HG02852 (cell line): ENCODE measurements at regions not wholly inside any gene's neighbourhood (a gene's known extent, or its start where the extent isn't known, plus 50 kb on each side); places are given as distances from the start of the nearest gene placed in this dataset.
"Not testable (repeated sequence)": the region's sequence is repeated elsewhere in the genome, so short reads cannot be mapped to it uniquely, and the experiment has no call there.

ENCODE experiments used
- ATAC-seq: cut with Tn5 transposase; IDR thresholded peaks from one replicate; pipeline ENCODE4 v1.9.1; 2021; ENCODE audit warnings: mild to moderate bottlenecking, moderate library complexity; ENCODE audit not compliant: unreplicated experiment

DNA sequence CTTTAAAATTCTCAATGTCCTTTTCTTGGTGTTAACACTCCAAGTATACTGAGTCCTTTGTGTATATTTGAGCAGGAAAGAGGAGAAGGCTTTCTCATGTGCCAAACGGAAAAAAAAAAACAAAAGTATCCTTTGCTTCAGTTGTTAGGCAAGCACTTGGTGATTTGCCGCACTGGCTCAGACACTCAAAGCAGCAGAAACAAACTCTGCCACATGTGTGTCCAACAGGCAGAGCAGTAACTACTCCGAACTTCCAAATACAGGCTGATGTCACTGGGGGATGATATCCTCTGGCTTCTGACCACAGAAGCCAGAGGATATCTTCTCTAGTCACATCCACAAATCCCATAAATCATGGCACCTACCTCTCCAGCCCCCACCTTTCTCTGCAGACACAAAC, 108.0 kb upstream of the SALL3 start:
- ATAC-seq = no peak

DNA sequence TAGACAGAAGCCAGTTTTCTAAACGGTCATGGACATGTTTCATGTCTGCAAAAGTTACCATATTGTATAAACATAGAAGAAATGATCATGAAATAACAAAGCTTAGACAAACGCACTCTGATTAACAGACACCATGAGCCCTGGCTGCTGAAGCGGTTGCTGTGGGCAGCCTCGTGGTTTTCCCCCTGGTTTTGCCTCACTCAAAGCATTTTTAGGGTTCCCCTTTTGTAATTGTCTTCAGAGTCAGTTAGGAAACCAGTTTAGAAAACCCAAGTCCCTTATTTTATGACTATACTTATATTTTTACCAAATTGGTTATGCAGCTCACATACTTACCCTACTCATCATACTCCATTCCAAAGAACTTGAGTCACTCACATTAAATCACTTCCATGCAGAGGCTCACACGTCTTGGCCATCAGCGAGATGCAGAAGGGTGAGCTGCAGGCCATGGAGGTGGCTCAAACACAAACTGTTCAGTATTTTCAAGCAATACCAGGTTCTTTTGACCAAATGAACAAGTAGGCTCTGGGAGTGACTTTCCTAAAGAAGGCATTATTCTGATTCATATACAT, 105.6 kb upstream of the SALL3 start:
- ATAC-seq = no peak

DNA sequence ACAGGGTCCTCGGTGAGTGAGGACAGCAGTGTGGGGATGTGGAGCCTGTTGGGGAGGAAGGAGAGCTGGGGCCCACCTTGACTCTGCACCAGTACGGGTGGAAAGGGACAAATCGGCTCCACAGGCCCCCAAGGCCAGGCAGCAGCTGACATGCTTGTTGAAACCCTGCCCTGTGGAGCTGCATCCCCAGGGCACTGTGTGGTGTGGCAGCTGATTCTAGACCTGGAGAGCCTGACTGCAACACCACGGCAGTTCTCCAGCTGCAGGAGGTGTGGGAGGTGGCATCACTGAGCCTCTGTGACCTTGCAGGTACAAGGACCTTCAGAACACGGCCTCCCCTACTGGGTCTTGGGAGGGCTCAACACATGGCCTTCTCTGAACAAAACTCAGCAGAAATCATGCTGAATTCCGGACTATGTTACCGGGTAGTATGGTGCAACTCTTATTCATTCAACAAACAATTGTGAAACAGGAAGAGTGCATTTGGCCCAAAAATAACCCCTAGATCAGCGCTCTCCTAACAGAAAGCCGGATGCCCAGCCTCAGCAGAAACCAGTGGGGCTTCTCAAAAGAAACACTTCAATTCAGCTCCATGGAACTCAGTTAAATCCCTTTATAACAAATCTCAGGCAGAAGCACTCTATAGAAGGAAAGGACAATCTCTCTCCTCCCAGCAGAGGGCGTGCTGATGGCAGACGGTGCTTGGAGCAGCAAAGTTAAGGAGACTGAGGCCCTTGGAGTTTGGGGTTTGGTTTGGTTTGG, 104.4 kb upstream of the SALL3 start:
- no peak for ATAC-seq

DNA sequence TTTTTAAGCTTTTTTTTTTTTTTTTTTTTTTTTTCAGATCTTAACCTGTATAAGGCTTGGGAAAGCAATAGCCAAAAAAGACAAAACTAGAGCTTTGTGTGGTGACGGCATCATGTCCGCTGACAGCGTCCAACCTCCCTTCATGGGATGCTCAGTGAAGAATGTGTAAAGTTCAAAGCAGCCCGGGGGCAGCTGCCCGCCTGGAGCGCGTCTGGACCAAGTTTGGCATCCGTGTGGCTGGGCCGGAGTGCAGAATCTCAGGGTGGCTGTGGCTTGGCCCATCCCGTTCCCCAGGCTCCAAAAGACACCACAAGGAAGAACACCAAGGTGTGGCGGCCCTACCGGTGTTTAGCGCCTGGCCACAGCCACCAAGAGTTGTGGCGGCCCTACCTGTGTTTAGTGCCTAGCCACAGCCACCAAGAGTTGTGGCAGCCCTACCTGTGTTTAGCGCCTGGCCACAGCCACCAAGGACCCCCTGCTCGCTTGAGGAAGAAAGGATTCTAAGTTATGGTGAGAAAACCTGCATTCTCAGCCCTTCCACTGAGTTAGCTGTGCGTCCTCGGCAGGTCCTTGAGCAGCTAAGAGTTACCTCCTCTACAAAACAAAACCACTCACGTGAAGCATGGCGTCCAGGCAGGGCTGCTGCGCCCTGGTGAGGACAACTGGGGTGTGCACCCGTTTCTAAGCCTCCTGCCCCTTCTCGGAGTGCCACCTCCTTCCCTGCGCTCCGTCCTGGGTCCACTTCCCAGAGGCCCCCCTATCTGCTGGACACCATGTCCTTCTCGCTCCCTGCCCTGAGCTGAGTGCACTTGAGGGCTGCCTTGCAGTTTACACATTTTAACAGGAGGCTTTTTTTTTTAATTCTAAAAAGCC, 103.6 kb upstream of the SALL3 start:
- no peak for ATAC-seq

DNA sequence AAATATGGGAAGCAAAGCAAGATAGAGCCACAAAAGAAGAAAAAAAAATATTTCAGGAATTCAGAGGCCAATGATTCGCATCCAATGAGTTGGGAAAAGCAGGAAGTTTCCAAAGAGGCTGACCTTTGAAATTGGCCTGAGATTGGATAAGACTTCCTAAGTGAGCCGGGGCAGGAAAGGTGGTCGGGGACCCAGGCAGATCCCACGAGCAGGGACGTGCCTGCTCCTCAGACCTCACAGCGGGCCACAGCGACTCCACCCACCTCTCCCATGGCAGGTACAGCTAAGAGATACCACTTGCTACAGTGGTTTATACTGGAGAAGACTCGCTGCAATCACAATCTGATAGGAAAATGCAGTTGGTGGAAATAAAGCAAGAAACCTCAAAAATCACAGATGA, 102.8 kb upstream of the SALL3 start:
- no peak for ATAC-seq

DNA sequence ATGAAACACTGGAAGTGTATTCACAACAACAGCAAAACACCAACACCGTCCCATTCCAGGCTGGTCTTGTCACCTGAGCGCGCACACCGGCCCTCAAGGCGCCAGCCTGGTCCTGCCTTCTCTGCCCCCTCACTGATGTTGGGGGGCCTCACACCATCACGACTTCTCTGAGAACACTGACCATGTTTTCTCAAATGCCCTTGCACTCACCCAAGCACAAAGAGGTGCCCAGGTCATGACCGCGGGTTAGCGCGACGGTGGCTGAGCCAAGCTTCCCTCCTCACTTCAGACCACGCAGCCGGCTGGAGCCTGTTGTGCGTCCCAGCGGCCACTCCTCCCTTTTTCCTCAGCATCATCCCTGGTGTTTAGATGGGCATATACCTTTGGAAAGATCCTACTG, 101.3 kb upstream of the SALL3 start:
- ATAC-seq = no peak

DNA sequence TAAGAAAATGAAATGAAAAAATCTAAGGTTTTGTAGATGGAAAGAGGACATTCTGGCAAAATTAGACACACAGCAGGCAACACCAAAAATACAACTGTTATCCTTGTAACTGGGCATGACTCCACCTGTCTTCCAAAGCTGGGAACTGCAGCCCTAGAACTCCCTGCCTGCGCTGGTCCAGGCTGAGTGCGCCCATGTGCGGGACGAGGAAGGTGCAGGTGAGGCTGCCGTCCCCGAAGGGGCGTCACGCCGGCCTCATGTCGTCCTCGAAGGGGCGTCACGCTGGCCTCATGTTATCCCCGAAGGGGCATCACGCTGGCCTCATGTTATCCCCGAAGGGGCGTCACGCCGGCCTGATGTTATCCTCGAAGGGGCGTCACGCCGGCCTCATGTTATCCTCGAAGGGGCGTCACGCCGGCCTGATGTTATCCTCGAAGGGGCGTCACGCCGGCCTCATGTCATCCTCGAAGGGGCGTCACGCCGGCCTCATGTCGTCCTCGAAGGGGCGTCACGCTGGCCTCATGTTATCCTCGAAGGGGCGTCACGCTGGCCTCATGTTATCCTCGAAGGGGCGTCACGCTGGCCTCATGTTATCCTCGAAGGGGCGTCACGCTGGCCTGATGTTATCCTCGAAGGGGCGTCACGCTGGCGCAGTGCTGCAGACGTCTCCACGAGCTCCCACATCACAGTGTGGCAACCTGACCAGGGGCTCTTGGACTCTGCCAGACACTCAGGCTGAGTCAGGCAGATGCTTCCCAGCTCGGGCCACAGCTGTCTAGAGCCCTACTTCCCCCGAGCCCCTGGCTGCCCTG, 100.3 kb upstream of the SALL3 start:
- ATAC-seq = not testable (repeated sequence)

DNA sequence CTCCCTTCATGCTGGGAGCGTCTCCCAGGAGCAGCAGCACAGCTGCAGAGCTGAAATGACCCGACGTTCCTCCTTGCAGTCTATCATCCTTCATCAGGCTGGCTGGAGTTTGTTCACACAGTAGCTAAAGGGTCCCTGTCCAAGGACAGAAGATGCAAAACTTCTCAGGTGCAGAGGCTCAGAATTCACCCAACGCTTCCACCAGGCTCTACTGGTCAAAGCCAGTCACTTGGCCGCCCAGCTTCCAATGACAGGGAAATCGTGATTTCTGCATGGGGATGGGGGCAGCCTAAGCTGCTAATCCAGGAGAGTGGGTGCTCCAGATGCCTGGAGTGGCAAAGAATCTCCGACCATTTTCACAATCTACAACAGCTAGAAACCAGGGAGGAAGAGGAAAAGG, 97.0 kb upstream of the SALL3 start:
- no peak for ATAC-seq

DNA sequence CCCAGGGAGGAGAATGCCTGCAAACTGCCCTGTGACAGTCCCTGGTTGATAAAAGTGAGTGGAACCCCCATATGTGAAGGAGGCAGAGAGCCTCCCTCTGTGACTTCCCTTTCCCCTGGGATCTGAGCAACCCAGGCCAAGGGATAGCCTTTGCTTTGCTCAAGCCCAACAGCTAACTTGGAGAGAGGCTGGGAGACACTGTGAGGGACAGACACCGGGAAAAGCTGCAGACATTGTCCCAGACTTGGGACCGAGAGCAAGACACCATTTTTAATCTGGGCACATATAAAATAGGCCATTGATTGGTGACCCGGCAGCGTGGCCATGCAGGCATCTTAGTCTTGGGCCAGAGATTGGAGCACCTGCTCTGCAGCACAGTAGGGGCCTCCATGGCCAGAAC, 96.1 kb upstream of the SALL3 start:
- ATAC-seq = no peak

DNA sequence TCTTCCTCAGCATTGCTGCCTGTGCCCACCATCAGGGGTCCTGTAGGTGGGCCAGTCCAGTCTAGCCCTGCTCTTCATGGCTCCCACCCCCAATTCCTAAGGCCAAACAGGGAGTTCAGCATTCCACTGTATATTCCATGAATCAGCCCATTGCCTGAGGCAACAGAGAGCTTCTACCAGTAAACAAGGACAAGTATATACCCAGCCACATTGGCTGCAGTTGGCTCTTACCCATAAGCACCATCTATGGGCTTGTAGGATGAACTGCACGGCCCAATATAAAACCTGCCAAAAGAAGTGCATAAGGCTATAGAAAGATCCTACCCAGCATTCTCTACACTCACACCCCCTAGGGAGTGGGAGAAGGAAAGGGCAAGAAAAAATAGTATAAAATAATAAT, 95.1 kb upstream of the SALL3 start:
- no peak for ATAC-seq

DNA sequence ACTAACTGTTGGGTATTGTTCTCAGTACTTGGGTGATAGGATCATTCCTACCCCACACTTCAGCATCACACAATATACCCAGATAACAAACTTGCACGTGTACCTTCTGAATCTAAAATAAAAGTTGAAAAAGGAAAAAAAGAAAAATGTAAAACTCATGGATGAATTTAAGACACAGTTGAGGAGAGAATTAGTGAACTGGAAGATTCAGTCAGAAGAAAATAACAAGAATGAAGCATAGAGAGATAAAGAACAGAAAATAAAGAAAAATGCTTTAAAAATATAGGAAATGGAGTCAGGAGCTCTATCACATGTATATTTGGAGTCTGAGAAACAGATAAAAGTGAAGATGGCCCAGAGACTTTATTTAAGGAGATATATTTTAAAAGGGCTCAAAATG, 90.4 kb upstream of the SALL3 start:
- no peak for ATAC-seq

DNA sequence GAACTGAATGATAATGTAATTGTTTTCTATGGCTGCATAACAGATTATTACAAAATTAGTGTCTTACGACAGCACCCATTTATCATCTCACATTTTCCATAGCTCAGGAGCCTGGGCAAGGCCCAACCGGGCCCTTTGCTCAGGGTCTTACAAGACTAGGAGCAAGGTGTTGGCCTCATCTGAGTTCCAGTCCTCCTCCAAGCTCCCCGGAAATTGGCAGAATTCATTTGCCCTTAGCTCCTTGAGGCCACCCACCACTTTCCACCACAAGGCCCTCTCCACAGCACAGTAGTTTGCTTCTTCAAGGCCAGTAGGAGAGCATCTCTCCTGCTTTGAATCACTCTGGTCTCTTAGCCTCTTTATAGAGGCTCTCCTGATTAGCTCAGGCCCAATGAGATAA, 89.2 kb upstream of the SALL3 start:
- ATAC-seq = no peak

DNA sequence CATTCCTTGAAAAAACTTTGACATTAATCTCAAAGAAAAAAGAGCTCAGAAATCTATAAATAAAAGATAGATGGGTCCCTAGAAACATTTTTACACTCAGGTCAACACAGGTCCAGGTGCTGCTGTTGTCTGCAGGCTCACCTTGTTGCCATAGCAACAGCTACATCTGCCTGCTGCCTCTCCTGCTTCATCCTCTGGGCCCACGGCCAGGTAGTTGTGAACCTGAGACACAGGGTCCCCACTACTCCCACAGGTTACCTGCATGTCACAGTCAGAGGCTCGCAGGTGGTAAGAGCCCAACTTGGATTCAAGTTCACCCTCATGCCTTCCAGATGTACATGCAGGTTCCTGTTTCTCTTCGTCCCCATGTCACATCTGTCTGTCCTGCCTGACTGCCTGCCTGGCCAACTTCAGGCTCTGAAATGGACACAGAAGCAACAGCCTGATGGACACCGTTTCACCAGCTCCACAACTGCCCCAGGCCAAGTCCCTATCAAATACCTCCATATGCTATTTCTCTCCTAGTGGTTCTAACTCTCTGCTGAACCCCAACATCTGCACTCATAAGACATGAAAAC, 88.3 kb upstream of the SALL3 start:
- ATAC-seq = no peak

DNA sequence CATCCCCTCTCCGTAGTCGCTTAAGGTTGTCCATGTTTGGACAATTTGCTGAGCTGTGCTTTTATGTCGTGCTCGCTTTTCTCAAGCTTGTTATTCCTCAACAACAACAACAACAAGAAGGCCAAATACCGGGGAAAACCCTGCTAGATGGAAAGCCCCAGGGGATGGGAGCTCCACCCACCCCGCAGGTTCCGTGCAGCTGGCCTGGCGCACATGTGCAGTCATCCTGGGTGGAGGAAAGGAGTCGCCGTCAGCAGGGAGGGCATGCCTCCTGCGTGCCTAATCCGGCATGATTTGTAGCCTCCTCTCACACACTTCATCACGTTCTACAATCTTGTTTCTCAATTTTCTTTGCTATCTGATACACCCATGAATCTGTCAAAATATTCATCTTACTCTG, 87.4 kb upstream of the SALL3 start:
- ATAC-seq = no peak

DNA sequence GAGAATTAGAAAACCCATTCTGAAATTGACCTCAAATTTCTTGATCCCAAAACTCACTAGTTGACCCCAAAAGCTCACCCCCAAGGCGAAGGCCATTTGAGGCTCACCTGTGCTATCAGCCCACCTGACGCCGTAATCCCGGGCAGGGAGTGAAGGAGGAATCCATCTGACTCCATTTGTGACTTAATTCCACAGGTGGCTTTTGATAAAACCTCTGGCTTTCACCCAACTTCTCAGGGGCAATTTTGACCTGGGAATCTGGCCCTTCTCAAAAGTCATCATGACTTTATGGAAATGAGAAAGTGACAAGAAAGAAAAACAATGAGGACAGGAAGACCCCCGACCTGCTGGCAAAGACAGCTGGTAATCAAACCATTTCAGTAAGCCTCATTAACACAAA, 86.9 kb upstream of the SALL3 start:
- no peak for ATAC-seq

DNA sequence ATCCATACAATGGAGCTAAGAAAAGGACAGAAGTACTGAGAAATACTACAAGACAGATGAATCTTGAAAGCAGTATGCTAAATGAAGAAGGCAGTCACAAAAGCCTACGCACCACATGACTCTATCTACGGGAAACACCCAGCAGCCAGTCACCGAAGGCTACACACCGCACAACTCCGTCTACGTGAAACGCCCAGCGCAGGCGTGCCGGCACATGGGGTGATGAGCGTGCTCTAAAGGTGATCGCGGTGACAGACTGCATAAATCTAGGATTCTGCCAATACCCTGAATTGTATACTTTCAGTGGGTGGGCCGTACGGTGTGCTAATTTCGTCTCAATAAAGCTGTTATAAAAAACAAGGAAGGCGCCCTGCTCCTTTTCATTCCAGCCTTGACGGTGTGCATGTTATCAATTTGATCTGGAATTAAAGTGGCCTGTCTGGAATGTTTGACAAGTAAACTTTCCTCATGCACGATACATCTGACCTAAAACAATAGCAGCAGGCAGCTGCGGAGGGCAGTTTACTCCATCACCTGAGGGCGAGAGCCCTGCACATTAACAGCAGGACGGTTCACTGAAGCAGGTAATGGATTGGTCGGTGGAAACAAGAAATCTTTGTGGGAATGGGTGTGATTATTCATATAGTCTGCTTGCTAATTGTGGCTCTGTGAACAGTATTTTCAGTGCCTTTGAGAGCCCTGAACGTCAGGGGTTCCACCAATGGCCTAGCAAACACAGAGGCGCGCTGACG, 86.2 kb upstream of the SALL3 start:
- no peak for ATAC-seq

DNA sequence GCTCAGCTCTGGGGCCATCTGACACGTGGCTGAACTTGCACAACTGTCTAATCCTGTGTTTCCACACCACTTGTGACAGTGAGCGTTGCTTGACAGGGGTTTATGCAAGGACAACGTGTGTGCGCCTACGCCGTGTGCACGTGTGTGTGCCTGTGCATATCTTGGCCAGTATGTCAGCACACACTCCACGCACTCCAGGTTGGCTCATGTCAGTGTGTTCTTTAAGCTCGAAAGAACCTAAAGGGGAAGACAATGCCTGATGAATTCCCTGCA, 85.6 kb upstream of the SALL3 start:
- no peak for ATAC-seq

DNA sequence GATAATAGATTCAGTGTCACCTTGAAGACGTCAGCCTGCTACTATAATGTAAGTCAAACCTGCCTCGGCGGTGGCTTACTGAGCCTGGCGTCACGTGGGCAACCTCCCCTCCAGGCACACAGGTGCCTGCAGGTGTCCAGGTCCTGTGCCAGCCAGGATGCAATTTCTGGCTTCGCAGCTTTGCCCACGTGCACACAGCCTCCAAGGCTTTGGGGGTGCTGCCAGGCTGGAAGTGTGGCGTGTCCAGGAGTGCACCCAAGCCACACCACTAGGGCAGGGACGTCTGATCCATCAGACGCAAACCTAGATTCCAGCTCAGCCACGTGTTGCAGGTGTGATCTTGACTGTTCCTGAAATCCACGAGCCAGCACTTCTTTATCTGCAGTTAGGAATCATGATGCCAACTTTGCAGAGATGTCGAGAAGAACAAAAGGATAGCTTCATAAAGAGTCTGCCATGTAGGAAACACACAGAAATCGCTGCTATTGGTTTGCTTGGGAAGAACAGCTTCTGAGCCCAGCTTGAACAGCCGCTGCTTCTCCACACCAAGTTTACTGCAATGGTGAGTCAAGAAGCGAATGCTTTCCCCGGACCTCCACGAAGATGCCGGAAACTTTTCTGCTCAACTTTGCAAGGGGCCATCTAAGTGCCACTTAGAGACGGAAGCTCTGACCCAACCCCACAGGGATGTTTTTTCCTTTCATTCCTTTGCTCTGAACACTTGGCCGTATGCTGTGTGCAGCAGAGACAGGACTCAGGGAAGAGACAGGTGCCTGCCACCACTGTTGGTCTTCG, 84.2 kb upstream of the SALL3 start:
- no peak for ATAC-seq

DNA sequence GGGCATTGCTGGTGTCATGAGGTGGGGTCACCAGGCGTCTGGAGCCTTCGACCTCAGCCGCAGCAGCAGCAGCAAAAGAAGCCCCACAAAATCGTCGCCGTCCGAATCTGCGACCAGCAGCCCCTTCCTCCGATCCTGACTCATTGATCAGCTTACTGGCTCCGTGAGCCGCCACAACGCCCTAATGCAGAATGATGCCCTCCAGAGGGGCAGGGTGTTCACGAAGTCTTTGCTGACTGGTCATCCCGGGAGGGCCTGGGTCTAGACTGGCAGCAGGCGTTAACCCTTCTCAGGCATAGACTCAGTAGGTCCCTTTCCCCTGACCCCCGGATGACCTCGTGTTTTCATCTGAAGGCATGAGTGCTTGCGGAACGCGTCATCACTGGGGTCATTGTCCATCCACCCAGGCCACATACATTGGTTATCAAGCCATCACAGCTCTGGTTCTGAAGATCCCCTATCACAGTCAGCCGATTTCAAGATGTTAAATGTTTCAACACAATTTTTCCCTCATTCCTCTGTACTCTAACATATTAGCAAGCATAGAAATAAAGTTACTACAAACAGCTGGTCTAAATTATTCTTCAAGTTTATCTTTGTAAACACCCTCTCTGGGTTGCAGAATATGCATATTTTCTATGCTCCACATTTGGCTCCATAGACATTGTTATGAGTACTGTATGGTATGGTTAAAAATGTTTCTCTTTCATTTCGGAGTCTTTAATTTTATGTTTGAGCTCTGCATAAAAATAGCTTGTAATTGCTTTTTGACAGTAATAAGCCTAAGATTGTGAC, 83.3 kb upstream of the SALL3 start:
- no peak for ATAC-seq
